ENCODE measurements at regions not wholly inside any gene's neighbourhood (a gene's known extent, or its start where the extent isn't known, plus 50 kb on each side); places are given as distances from the start of the nearest gene placed in this dataset.

DNA sequence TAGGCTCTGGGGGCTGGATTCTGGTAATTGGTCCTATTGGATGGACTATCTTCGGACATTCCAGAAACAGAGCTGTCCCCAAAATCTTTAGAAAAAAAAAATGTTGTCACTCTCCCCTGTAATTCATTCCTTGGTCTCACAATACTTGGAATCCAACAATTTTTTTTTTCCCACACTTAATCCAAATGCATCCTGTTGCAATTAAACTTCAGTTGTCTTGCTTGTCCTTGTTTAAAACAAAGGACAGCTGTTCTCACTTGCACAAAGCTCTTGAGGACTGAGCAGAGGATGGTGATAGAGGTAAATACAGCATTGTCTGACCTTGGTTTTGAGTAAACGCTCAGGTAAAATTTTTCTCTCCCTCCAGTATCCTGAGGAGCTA, 75.3 kb downstream of the SC5D start:
- H3K27me3 ChIP-seq (replicated peaks; ENCODE audit: control insufficient read depth, insufficient read depth, low read length): no peaks in the 10 kb centered on the region

DNA sequence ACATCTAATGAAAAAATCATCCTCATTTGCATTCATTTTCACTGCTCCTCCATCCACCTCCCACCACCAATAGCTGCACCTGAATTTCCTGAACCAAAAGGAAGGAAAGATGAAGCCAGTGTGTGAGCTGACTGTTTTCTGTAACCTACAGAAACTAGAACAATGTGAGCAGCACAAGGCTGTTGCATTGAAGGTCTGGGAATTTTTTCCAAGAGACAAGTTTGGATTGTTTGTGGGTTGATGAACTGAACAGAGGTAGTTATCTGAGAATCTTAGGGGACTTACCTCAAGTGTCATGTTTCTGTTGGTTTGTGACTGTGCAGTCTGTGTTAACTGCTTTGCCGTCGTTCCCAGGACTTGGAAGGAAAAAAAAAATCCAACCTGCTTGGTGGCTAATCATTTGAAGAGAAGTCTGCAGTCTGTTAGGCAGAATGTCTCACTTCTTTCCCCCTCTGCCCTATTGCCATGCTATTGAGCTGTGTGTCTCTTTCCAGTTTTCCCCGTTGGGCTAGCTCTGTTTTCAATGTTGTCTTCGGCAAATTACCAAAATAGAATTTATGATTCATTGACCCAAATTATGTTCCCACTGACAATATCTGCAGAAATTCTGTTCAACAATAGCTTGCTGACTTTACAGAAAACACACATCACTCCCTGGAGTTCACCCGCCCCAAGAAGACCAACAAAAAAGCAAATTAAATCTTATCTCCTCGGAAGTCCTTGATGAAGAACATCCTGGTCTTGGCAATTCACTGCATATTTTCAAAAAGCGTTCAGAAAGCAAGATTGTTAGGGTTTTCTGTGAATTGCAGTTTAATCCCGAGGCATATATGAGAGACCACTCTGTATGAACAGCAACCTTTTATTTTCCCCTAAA, 76.0 kb downstream of the SC5D start:
- H3K27me3 ChIP-seq (replicated peaks; ENCODE audit: control insufficient read depth, insufficient read depth, low read length): no peaks in the 10 kb centered on the region
- H3K4me3 ChIP-seq (replicated peaks; ENCODE audit: low read depth, low read length): no peak overlapping the region
- TF ChIP-seq, protein P1, sequence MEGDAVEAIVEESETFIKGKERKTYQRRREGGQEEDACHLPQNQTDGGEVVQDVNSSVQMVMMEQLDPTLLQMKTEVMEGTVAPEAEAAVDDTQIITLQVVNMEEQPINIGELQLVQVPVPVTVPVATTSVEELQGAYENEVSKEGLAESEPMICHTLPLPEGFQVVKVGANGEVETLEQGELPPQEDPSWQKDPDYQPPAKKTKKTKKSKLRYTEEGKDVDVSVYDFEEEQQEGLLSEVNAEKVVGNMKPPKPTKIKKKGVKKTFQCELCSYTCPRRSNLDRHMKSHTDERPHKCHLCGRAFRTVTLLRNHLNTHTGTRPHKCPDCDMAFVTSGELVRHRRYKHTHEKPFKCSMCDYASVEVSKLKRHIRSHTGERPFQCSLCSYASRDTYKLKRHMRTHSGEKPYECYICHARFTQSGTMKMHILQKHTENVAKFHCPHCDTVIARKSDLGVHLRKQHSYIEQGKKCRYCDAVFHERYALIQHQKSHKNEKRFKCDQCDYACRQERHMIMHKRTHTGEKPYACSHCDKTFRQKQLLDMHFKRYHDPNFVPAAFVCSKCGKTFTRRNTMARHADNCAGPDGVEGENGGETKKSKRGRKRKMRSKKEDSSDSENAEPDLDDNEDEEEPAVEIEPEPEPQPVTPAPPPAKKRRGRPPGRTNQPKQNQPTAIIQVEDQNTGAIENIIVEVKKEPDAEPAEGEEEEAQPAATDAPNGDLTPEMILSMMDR (IDR thresholded peaks at IDR 0.05; ENCODE audit: insufficient read depth, low read length, poor library complexity, severe bottlenecking): no peak
- DNase-seq (ENCODE audit: extremely low read depth, insufficient read length): no peak
- no peaks in the 10 kb centered on the region for H3K36me3 ChIP-seq (ENCODE audit: control insufficient read depth, insufficient read depth, low read length)

More for the DNA sequence above, 75.3 kb downstream of the SC5D start:
- DNase-seq (ENCODE audit: extremely low read depth, insufficient read length): no peak
- TF ChIP-seq, protein P1 (IDR thresholded peaks at IDR 0.05; ENCODE audit: insufficient read depth, low read length, poor library complexity, severe bottlenecking): no peak
- Histone ChIP-seq H3K4me3 (replicated peaks; ENCODE audit: low read depth, low read length) (no peak overlapping the region), H3K36me3 (ENCODE audit: control insufficient read depth, insufficient read depth, low read length) (no peaks in the 10 kb centered on the region)

DNA sequence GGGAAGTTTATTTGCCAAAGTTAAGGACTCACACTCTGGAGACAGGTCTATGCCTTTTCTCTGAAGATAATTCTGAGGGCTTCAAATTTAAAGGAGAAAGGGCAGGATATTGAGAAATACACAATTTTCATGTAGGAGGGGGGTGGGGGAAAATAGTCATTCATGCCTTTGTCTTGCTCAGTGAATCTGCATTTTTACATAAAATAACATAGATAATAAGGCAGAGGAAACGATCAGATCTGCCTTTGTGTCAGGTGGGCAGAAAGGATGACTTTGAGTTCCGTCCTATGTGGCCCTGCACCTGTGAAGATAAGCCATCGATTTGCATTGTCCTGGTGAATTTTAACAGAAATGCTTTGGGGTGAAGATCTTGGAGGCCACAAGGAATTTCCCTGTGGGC, 76.8 kb downstream of the SC5D start:
- no peak for DNase-seq (ENCODE audit: extremely low read depth, insufficient read length)
- no peaks in the 10 kb centered on the region for H3K36me3 ChIP-seq (ENCODE audit: control insufficient read depth, insufficient read depth, low read length)
- TF ChIP-seq, protein P1 (IDR thresholded peaks at IDR 0.05; ENCODE audit: insufficient read depth, low read length, poor library complexity, severe bottlenecking): no peak
- H3K27me3 ChIP-seq (replicated peaks; ENCODE audit: control insufficient read depth, insufficient read depth, low read length): no peaks in the 10 kb centered on the region
- no peak overlapping the region for H3K4me3 ChIP-seq (replicated peaks; ENCODE audit: low read depth, low read length)

DNA sequence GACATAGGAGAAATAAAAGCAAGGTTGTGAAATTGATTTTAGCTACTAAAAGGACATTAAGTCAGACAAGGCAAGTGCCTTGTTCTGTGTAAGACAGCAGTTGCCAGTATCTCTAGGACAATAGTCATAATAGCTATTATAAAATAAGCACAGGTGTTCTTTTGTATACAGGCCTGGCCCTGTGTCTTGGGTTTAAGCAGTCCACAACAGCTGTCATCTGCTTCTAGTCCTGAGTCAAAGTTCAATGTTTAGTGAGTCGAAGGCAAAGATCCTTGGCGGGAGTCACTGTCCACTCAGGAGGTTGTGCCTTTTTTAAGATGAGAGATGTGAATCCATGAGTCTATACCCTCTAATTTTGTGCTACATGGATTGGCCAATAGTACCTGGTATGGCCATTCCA, 79.5 kb downstream of the SC5D start:
- H3K4me3 ChIP-seq (replicated peaks; ENCODE audit: low read depth, low read length): no peak overlapping the region
- TF ChIP-seq, protein P1 (IDR thresholded peaks at IDR 0.05; ENCODE audit: insufficient read depth, low read length, poor library complexity, severe bottlenecking): no peak
- no peaks in the 10 kb centered on the region for H3K36me3 ChIP-seq (ENCODE audit: control insufficient read depth, insufficient read depth, low read length)
- DNase-seq (ENCODE audit: extremely low read depth, insufficient read length): no peak
- no peaks in the 10 kb centered on the region for H3K27me3 ChIP-seq (replicated peaks; ENCODE audit: control insufficient read depth, insufficient read depth, low read length)

DNA sequence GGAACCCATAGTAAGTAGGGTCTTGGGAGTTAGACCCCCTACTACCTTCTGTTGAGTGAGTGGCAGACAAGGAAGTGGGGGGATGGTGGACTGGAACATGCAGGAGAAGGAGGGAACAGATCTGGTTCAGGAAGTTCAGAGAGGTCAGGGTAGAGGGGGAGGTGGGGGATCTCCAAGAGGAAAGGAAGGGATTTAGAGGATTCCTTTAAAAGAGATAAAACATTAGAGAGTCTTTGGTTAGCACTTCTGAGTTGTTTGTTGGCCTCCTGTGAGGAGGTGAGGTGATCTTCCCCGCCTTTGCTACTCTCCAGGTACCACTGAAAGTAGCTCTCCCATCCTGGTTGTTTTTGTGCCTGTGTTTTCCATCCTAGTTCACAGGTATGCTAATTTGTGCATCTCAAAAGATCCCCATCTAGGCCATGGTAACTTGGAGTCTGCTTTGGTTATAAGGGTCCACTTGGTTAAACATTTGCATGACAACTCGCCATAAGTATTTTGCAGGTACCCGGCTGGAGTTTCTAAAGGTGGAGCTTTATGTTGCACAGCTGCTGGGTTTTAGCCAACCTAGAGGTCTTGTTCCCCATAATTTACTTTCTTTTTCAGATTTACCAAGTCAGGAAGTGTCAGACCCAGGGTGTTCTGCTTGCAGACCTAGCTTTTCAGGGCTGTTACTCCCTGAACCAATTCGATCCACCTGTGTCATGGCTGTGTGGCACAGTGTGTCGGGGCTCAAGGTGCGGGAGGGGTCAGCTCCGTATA, 79.3 kb upstream of the SORL1 start:
- TF ChIP-seq, protein P1 (IDR thresholded peaks at IDR 0.05; ENCODE audit: insufficient read depth, low read length, poor library complexity, severe bottlenecking): no peak
- H3K27me3 ChIP-seq (replicated peaks; ENCODE audit: control insufficient read depth, insufficient read depth, low read length): no peaks in the 10 kb centered on the region
- H3K36me3 ChIP-seq (ENCODE audit: control insufficient read depth, insufficient read depth, low read length): no peaks in the 10 kb centered on the region
- peak overlapping the region; percentile 16; the same call in 1 of the 2 replicates for H3K4me3 ChIP-seq (replicated peaks; ENCODE audit: low read depth, low read length)
- peak; percentile 68 for DNase-seq (ENCODE audit: extremely low read depth, insufficient read length)
